ENCODE measurements at regions not wholly inside any gene's neighbourhood (a gene's known extent, or its start where the extent isn't known, plus 50 kb on each side); places are given as distances from the start of the nearest gene placed in this dataset.

DNA sequence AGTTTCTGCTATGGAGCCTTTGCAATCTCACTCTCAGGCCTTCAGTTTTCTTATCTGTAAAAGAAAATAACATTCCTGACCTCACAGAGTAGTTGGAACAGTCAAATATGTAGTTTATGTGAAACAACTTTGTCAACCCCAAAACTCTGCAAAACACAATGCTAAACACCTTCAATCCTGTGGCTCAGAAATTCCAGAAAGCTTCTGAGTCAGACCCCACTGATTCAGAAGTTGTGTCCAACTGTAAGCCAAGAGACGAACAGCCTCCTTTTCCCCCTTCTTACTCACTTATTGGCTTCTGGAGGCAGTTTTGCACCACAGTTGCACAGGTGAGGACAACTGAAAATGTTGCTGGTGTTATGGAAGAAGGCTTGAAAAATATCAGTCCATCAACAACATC, 52.9 kb downstream of the TMSB4Y start:
- POLR2A ChIA-PET = no interaction called here
- CTCF ChIA-PET = no interaction called here
- no peak for DNase-seq (ENCODE audit: extremely low spot score)
- TF ChIP-seq, protein P1, sequence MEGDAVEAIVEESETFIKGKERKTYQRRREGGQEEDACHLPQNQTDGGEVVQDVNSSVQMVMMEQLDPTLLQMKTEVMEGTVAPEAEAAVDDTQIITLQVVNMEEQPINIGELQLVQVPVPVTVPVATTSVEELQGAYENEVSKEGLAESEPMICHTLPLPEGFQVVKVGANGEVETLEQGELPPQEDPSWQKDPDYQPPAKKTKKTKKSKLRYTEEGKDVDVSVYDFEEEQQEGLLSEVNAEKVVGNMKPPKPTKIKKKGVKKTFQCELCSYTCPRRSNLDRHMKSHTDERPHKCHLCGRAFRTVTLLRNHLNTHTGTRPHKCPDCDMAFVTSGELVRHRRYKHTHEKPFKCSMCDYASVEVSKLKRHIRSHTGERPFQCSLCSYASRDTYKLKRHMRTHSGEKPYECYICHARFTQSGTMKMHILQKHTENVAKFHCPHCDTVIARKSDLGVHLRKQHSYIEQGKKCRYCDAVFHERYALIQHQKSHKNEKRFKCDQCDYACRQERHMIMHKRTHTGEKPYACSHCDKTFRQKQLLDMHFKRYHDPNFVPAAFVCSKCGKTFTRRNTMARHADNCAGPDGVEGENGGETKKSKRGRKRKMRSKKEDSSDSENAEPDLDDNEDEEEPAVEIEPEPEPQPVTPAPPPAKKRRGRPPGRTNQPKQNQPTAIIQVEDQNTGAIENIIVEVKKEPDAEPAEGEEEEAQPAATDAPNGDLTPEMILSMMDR (IDR thresholded peaks at IDR 0.05; ENCODE audit: control extremely low read depth, extremely low read depth, low read depth, missing control alignments) = no peak

DNA sequence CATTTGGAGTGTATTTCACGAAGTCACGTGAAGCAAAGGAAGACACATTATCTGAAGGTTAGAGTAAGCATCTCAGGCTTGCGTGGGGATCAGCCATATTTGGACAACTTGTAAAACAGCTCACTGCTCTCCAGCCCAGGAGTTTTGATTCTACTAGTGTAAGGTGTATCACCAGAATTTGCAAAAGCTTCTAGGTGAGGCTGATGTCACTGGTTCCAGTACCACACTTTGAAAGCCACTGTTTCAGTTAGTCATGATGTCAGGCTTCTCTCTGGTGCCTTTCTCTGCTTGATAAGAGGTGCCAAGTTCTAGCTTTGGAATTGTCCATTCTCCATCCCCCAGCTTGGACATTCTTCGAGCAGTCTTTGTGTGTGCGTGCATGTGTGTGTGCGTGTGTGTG, 62.3 kb downstream of the TMSB4Y start:
- TF ChIP-seq, protein P1 (IDR thresholded peaks at IDR 0.05; ENCODE audit: control extremely low read depth, extremely low read depth, low read depth, missing control alignments) = no peak
- CTCF ChIA-PET = no interaction called here
- POLR2A ChIA-PET = no interaction called here
- no peak for DNase-seq (ENCODE audit: extremely low spot score)

DNA sequence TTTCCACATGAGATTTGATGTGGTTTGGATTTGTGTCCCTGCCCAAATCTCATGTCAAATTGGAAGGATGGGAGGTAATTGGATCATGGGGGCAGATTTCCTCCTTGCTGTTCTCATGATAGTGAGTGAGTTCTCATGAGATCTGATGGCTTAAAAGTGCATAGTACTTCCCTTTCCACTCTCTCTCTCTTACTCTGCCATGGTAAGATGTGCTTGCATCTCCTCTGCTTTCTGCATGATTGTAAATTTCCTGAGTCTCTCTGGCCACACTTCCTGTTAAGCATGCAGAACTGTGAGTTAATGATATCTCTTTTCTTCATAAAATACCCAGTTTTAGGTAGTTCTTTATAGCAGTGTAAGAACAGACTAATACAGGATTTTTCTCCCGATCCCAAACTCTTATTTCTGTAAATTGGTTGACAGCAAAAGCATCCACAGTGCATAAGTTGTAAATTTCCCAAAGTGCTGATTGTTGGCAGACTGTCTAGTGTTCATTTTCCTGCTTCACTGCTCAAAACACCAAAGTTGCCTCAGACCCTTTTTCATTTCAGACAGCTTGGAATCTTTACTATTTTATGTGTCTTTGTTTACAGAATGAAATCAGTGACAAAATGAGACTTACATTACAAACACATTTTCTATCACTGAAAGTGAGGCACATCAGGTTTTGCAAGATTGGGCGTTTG, 86.6 kb downstream of the TMSB4Y start:
- POLR2A ChIA-PET = no interaction called here
- CTCF ChIA-PET = no interaction called here
- TF ChIP-seq, protein P1 (IDR thresholded peaks at IDR 0.05; ENCODE audit: control extremely low read depth, extremely low read depth, low read depth, missing control alignments) = no peak
- no peak for DNase-seq (ENCODE audit: extremely low spot score)

DNA sequence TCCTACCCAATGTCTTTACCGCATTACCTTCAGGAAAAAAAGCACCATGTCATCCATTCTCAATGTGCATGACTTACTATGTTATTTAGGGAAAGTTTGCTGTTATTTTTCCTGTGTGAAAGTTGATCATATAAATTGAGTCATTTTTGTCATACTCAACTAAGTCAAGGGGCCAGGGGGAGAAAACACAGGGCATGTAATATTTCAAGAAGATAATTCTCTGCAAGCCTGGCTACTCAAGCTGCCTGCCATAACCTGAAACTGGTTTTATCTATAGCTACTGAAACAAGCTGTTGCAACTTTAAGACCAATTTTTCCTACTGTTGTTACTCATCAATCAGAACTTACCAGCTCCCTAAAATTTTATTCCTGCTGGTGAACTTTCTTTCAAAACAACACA, 91.4 kb downstream of the TMSB4Y start:
- CTCF ChIA-PET = no interaction called here
- TF ChIP-seq, protein P1 (IDR thresholded peaks at IDR 0.05; ENCODE audit: control extremely low read depth, extremely low read depth, low read depth, missing control alignments) = no peak
- POLR2A ChIA-PET = no interaction called here

DNA sequence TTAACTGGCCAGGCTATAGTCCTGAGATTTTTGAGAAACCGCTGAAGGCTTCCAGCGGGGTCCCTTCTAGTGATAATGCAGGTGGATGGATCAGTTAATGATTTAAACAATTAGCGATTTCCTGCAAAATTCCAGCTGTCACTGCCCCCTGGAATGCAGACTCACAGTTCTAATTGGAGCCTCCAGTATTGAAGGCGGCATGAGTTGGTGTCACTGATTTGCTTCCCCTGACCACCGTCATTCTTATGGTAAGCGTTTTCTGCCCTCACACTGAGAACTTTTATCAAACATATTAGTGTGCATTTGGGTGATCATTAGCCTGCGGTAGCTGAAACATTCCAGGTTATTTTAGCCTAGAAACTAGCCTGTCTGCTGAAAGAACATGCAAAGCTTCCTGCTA, 99.1 kb downstream of the TMSB4Y start:
- TF ChIP-seq, protein P1 (IDR thresholded peaks at IDR 0.05; ENCODE audit: control extremely low read depth, extremely low read depth, low read depth, missing control alignments) = no peak
- ChIA-PET CTCF (no interaction called here), POLR2A (no interaction called here)
- no peak for DNase-seq (ENCODE audit: extremely low spot score)

More for the DNA sequence above, 91.4 kb downstream of the TMSB4Y start:
- DNase-seq (ENCODE audit: extremely low spot score) = no peak

DNA sequence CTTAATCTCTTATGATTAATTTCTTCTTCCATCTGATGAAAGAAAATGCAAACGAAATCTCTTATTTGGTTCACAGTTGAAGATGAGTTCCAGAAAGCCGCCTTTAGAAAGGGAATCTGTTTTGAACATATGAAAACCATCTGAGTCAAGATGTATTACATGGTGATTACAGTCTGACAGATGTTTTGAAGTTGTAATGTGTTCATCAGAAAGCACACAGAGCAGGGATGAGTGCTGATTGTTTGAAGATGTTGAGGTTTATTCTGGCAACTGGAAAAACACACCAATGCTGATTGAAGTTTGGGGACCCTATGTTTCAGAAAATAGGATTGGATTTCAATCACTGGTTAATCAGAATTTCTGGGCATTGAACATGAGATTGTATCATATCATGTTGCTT, 99.7 kb downstream of the TMSB4Y start:
- CTCF ChIA-PET = no interaction called here
- DNase-seq (ENCODE audit: extremely low spot score) = no peak
- TF ChIP-seq, protein P1 (IDR thresholded peaks at IDR 0.05; ENCODE audit: control extremely low read depth, extremely low read depth, low read depth, missing control alignments) = no peak
- POLR2A ChIA-PET = no interaction called here

Measured in GM10248 (cell line).